D721Med (cell line): ENCODE measurements at regions not wholly inside any gene's neighbourhood (a gene's known extent, or its start where the extent isn't known, plus 50 kb on each side); places are given as distances from the start of the nearest gene placed in this dataset.

ENCODE experiments used
- DNase-seq: peaks from one replicate; pipeline ENCODE4 v3.0.0; 2011; ENCODE audit warnings: low spot score; ENCODE audit not compliant: insufficient read length
- FAIRE-seq: peaks from 2 replicates; lab custom pipeline; 2011; peaks lifted over from hg19 to GRCh38; lab: Jason Lieb, UNC
- TF ChIP-seq, protein P1 (sequence below): IDR thresholded peaks from 2 replicates; pipeline ENCODE4 v1.5.1; 2012; ENCODE audit warnings: mild to moderate bottlenecking, control low read depth; ENCODE audit not compliant: insufficient read depth; ENCODE audit errors: missing control alignments

DNA sequence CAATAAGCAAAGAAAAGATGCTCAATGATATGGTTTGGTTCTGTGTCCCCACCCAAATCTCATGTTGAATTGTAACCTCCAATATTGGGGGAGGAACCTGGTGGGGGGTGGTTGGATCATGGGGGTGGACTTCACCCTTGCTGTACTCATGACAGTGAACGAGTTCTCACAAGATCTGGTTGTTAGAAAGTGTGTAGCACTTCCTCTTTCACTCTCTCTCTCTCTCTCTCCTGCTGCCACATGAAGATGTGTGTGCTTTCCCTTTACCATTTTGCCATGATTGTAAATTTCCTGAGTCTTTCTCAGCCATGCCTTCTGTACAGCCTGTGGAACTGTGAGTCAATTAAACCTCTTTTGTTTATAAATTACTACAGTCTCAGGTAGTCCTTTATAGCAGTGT, 248.4 kb downstream of the HHIPL2 start:
- DNase-seq: no peak
- TF ChIP-seq, protein P1, sequence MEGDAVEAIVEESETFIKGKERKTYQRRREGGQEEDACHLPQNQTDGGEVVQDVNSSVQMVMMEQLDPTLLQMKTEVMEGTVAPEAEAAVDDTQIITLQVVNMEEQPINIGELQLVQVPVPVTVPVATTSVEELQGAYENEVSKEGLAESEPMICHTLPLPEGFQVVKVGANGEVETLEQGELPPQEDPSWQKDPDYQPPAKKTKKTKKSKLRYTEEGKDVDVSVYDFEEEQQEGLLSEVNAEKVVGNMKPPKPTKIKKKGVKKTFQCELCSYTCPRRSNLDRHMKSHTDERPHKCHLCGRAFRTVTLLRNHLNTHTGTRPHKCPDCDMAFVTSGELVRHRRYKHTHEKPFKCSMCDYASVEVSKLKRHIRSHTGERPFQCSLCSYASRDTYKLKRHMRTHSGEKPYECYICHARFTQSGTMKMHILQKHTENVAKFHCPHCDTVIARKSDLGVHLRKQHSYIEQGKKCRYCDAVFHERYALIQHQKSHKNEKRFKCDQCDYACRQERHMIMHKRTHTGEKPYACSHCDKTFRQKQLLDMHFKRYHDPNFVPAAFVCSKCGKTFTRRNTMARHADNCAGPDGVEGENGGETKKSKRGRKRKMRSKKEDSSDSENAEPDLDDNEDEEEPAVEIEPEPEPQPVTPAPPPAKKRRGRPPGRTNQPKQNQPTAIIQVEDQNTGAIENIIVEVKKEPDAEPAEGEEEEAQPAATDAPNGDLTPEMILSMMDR: no peak
- FAIRE-seq: no peak

GRCh38 chr1:222290866-222291265, 257.0 kb downstream of the HHIPL2 start:
- no peak for FAIRE-seq
- TF ChIP-seq, protein P1: no peak
- DNase-seq: no peak

DNA sequence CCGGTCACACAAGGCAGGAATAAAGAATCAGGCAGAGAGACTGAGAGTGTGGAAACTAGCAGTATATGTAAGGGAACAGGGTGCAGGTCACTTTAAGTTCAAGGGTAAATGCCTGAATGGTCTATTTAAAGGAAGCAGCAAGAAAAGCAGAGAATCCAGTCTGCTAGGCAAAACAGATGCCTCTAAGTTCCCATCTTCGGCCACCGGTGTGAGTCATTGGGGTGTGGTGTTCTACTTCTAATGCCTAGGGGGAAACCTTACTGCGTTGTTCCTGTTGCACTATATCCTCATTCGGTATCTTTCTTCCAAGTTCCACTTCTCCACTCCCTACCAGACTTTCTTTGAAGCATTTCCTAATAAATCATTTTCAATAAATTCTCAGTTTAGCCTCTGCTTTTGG, 259.9 kb downstream of the HHIPL2 start:
- FAIRE-seq (no peak), DNase-seq (no peak)
- TF ChIP-seq, protein P1: no peak

GRCh38 chr1:222286011-222286410, 261.9 kb downstream of the HHIPL2 start:
- no peak for FAIRE-seq
- no peak for DNase-seq

GRCh38 chr1:222285526-222285925, 262.4 kb downstream of the HHIPL2 start:
- DNase-seq: no peak
- TF ChIP-seq, protein P1: no peak
- no peak for FAIRE-seq

More at GRCh38 chr1:222286011-222286410, 261.9 kb downstream of the HHIPL2 start:
- TF ChIP-seq, protein P1: no peak

- TF ChIP-seq, protein P1: no peak
- no peak for FAIRE-seq
Observed at GRCh38 chr1:222284466-222284865, 263.4 kb downstream of the HHIPL2 start.

DNA sequence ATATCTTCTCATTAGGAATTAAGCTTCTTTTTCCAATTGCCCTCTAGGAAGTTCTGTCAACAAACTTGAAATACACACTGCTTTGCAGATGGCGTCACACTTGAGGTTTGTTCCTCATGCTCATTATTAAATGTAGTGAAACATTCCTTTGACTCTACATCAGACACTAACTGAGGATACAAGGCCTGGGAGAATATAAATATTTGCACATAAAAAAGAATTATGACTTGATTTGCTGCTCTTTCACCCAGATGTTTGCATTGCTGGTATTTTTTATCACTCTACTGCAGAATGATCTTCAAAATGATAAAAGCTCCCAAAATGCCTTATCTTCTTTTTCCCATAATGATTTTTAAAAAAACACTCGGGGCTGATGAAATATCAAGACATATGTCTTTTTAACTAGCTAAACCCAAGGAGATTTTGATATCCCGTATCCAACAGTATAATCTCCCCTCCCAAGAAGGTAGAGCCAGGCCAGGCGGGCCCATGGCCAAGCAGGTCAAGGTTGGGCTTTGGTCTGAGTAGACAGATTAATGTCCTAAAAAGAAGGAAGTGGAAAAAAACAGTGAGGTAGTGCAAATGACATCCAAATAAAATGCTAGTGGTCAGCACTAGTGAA, 264.6 kb downstream of the HHIPL2 start:
- TF ChIP-seq, protein P1: no peak
- FAIRE-seq (no peak), DNase-seq (no peak)

More at GRCh38 chr1:222284466-222284865, 263.4 kb downstream of the HHIPL2 start:
- no peak for DNase-seq
